NCI-H1930 (cell line): ENCODE measurements at regions not wholly inside any gene's neighbourhood (a gene's known extent, or its start where the extent isn't known, plus 50 kb on each side); places are given as distances from the start of the nearest gene placed in this dataset.

ENCODE experiments used
- DNase-seq, 2 experiments: peaks; one replicate each; lab custom pipeline; 2025; lab: John Stamatoyannopoulos, UW

DNA sequence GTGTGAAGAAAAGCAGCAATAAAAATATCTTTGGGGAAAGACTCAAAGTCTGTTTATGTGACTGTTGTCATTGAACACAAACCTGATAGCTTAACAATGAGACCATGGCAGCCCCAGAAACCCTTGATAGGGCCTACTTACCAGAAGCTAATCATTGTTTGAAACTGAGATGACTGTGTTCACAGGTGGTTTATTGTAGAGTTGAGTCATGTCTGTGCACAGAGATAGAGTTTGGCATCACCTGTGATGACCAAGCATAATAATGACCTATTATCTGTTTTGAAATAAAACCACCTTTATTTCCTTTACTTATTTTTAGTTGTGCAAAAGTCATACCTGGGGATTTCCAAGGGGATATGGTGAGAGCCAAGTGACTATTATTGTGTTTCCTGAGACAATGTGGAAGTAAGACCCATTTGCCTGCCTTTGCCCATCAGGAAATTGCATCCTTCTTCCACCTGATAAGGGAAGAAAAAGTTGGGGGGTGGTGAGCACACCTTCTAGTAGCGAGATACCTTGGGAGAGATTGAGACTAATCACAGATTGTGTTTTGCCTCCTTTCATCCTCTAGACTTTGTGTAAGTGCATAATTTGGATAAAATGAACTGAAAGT, 456.9 kb upstream of the JAG1 start:
- DNase-seq, result no peak

DNA sequence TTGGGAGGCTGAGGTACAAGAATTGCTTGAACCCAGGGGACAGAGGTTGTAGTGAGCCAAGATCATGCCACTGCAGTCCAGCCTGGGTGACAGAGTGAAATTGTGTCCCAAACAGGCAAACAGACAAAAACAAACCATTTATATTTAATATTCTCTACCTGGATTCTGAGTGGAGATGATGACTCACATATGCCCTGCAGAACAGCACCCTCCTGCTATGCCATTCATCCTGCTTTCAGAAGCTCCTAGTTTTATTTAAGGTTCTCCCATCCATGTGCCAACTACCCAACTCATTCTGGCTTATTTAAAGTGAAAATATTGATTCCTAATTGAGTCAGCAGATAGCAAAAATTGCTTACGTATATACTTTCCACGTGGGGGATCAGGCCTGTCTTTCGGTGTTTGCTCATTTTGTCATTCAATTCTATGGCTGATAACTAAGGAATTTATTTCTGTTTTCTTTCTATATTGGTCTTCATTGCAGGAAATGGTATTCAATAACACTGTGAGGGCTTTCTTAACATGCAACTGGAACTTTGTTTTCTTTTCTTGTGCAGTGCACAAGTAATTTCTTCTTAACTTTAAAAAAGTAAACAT, 459.1 kb upstream of the JAG1 start:
- DNase-seq, result no peak

DNA sequence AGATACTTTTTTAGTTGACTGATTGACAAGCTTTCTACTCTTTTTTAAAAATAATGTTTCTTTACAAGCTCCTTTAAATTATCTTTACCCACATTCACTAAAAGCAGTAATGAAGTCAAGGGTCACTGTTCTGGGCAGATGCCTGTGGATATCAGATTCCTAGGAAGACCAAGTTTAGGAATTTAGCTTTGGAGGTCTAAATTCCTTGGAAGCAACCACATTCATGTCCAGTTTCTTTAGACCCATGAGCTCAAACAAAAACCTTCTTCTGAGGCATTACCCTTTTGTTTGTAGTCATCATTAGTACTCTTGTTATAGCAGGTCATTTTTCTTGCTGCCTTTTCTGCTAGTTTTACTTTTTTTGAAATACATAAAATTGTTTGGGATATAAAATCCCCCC, 462.9 kb upstream of the JAG1 start:
- DNase-seq, result no peak

DNA sequence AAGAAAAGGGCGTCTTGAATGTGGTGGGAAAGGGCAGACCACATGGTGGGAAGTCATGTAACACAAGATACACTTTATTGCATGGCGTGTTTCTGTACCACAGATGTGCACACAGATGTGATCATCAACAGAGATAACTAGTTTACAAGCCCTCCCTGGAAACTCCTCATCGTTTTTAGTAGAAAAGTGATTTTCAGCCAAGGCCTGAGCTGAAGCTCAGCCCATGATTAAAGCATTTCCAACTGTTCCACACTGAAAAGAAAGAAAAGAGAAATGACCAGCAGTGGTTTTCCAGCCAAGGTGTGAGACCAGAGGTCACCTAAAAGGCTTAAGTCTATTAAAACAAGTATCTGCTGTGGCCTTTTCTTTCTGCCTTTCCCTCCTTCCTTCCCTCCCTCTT, 463.9 kb upstream of the JAG1 start:
- DNase-seq, result no peak

DNA sequence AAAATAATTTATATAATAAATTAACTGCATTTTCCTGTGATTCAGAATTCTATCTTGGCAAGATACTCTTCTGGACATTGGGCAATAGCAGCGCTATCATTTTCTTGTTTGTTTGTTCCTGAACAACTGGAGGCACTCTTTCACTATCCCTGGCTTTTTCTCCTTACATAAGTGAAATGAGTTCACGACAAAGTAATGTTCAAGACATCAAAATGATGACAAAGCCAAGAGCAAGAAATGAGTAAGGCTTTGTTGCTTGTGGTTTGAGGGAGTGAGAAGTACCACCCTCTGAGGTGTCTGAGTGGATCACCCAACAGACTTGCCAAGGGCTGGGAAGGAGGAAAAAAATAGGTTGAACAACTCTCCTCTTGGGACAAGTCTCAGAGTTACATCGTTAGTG, 466.6 kb upstream of the JAG1 start:
- DNase-seq, result no peak

DNA sequence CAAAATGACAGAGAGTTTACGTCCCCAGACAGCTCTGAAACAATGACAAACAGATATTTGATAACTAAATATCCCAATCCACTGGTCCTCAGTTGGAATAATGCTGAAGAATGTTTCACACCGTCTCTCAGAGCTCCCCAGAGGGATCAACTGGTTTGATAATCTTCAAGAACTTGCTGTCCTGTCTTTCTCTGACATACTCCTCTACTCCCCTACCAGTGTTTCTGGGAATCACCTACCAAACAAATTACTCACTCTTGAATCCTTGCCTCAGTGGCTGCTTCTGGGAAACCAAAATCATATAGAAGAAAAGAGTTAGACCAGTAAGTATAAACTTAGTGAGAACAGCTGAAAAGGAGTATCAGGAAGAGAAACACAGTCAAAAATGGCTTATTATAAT, 469.7 kb upstream of the JAG1 start:
- DNase-seq, result no peak

DNA sequence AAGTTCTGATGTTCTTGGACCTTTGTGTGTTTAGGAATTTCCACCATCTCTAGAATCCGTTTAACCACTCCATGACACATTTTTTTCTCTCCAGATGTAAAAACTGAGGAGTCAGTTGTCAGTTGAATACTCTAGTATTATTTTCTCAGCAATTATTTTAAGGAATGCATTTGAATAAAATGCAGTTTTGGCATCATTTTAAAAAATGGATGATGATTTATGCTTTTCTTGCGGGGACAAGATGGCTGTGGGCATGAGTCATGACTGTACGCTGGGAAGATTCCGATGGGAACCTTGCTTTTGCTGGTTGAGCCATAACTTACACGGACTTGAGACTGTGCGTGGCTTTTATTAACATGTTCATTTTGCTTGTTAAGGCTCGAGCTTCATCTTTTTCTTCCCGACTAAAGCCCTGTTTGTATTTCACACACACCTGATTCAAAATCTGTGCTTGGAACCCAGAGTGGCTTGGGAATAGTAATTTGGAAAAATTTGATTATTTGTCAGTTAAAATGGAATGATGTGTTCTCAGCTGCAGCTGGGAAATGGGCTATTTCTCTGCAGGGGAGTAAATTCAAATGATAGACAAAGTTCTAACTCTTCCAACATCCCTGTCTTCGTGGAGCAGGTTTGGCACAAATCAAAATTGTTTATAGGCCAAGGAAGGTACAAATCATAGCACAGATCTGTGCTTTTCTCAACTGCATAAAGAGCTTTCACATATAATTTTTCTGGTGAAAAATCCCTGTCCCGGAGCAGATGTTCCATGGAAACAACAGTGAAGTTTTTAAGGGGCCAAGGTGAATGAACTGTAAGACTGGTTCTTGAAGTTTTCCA, 470.5 kb upstream of the JAG1 start:
- no peak for DNase-seq

DNA sequence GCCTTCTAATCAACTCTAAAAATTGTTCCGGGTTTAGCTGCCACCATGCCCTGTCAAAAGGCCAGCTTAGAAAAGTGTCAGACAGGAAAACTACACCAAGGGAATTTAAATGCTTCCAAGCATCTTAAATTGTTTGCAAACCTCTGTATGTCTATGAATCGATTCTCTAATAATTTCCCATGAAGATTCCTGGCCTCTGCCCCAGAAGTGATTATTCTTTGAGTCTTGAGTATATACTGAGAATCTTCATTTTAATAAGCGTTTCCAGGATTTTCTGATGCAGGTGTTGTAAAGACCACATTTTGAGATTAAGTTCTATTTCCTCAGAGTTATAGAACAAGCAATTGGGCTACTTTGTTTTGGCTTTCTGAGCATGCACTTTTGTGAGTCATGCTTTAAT, 471.8 kb upstream of the JAG1 start:
- no peak for DNase-seq

DNA sequence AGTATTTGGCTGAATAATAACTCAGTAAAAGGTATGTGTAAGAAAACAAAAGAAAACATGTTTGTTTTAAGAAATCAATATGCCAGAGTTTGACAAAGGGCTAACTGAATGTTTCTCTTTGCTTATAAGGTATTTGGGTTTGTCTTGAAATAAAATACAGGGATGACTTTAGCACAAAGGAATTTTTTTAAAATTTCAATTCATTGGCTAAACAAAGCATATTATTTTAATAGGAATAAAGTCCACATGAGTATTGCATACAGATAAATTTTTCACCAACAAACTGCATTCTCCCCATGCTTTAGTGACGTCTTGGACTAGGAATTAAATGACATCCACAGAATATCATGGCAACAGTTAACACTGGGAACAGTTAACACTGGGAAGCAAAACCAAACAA, 480.0 kb upstream of the JAG1 start:
- DNase-seq, result no peak

DNA sequence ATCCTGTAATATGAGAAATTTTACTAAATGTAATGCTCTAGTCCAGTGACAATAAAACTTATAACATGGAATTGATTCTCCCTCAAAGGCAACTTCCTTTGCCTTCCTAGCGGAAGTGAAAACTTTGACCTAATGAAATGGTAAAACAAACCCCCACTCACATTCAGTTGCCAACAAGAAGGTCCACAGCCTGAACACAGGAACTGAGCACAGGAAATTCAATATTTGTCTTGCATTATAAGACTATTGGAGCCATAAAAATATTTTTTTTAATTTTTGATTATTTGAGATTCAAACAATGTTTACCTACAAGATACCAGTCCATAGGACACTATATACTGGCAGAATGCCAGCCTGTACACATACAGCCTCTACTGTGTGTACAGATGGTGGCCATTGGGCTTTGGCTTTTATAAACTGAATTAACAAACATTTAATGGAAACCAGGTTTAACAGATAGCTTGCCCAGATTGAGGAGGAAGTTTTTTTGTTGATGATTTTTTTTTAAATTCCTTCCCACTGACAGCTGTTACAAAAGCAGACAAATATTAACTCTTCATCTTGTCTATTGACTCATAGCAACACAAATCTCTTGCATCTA, 481.5 kb upstream of the JAG1 start:
- DNase-seq, result no peak

DNA sequence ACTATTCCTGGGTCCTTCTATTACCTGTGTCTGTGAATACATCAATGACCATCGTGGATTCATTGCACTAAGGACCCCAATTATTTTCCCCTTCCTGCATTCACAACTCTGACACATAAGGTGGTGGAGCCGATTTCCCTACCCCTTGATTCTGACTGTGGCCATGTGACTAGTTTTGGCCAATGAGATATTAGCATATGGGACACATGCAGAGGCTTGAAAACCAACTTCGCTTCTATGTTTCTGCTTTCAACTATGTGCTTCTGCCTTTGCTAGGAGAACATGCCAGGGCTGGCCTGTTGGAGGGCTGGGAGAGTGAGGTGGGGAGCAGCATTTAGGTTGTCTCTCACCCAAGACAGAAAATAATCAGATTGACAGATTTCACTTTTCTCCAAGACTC, 483.1 kb upstream of the JAG1 start:
- DNase-seq, result no peak

DNA sequence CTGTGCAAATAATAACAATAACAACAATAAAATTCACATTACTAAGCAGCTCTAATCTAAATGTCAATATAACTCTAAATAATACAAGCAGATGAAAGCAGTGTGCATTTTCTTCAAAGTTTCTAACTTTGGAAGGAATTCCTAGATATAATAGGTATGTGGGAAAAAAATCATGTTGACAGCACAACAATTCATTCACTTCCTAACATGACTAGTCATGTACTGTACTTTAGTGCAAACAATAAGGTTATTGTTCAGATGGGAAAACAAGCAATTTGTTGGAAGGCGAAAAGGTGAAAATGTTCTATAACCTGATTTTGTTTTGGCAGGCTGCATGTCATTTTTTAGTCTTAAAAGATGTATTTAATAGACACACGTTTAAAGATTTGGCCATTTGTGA, 484.3 kb upstream of the JAG1 start:
- no peak for DNase-seq

DNA sequence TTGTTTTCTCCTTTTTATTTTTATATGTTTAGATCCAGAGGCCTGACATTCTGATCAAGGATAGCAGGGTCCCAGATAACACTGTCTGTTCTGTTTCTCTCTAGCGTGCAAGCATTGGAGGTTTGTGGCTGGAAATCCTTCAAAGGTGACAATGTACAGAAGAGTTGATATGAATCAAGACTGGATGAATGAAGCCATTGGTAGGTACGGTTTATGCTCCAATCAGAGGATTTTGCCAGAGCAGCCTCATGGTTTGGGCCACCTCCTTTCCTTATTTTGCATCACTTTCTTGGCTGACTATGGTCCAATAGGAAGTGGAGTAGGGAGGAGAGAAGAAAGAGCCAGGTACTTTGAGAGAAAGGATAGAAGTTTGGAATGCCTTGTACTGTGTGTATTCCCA, 484.8 kb upstream of the JAG1 start:
- no peak for DNase-seq

DNA sequence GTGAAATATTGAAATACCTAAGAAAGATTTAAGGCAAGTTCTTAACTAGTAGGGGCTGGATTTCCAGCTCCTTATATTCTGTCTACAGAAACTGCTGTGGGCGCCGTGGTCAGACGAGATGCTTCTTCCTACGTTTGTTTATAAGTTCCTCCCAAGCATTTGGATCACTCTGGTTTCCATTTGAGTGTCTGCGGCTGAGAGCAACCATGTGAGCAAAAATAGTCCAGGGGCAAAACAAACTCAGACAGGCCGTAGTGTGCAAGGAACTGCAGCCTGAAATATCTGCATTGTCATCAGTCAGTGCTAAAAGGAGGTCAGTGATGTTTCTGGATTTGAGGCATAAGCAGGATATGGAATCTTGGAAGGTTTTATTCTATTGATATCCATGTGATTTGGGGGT, 485.9 kb upstream of the JAG1 start:
- no peak for DNase-seq

DNA sequence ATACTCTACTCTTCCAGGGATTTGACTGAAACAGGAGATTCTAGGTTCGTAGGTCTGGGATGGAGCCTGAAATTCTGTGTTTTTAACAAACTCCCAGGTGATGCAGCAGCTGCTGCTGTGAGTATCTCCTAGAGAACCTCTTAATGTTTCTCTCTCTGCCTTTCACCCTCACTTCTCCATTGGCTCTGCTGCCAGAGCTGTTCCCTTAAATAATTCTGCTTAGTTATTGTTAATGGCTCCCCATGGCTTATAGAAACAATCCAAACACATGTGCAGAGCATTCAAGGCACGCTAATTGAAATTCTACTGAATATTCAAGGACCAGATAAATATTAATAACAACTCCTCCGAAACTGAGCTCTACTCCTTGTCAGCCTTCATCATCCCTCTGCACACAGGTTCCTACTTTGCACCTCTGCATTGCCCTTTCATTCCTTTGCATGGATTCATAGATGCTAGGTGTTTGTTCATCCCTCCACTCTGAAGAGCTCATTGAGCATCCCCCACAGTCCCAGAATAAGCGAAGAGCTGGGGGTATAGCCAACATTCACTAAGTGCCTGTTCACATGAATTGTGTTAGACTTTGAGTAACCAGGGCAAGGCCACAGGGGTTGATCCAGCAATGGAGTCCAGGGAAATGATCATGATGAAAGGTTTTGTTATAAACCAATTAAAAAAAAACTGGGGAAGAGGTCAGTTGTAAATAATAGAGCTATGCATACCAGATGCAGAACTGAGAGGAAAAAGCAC, 488.4 kb upstream of the JAG1 start:
- no peak for DNase-seq

DNA sequence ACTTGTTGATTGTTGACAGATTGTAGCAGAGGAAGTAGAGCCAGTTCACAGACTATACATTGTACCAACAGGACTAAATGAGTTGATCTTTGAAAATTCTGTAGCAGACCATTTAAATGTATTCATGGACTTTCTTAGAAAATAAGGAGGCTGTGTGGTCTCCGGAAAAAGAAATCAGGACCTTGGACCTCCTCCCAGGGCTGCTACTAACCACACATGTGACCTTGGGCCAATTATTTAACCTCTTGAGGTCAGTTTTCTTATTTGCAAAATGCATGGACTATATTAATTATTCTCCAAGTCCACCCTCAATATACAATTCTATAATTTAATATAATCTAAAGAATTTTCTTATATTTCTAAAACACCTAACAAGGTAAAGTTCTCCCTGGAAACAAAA, 492.0 kb upstream of the JAG1 start:
- no peak for DNase-seq

DNA sequence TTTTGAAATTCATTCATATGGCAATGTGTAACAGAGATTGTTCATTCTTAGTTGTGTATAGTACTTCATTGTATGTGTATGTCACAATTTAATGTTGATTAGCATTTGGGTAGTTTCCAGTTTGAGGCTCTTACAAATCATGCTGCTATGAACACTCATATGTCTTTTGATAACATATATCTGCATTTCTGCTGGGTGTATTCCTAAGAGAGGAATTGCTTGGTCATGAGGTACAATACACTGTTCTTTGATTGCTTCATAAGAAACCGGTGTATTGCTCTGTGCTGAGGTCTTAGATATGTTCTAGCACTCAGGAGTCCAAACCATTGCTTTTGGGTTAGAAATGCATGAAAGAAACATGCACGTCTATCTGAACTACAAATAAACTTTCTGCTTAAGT, 492.9 kb upstream of the JAG1 start:
- DNase-seq, result no peak

DNA sequence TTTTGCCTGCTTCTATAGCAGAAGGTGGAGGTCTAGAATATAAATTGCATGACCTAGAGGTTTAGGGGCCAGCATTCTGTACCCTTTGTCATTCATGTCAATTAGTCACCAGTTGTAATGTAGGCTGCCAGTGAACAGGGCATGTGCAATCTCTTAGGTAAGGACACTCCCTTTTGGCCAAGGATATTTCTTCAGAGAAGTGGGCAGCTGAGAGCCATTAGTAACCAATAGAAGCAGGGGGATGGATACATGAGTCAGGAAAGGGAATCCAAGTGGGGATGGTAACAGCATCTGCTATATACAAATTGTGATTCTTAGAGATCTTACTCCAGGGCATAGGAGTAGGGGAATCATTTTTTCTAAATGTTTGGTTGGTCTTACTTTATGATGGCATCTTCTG, 494.2 kb upstream of the JAG1 start:
- no peak for DNase-seq

DNA sequence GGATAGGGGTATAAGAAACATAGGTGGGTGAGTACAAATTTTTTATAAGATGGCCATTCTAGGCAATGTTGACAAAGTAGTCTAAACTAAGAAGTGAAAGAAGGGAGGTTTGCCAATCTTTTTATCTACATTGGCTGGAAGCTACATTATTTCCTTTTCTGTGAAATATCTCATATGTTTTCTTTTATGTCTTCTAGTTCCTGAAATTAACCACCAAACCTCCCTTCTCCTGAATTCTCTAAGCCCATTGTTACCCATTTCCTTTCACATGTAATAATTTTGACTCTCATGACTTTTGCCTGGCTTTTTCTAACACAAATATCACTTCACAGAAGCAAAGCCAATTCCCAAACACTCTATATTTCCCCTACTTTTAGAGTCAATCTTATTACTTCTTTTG, 496.2 kb upstream of the JAG1 start:
- no peak for DNase-seq

DNA sequence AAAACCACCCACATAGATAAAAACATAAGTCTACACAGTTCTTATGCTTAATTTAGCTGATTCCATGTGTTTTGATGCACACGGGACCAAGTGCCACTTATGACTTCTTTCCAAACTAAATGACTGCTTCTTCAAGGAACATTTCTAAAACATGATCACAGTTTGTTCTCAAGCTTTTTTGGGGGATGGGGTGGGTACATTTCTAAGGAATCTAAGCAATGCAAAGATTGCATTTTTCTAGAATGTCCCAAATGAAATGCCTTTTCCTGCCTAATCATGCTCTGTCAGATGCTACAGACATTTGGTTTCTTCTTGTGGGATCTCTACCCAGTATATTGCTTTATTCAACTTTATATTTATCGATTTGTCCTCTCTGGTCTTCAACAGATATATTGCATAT, 496.8 kb upstream of the JAG1 start:
- no peak for DNase-seq

DNA sequence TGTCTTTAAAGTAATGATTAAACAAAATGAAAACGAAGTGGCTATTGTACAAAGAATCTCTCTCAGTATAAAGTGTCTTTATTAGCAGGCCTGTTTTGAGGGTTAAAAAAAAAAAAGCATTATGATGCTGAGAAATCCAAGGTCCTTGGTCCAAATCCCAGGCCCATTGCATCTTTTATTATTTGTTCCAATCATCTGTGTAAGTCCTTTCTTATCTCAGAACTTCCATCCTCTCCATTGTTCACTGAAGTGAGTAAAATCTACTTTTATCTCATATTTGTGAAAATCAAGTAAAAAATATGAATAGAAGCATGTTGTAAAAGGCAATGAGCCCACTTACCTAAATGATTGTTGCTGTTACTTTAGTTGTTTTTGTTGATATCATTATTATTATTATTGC, 499.1 kb upstream of the JAG1 start:
- no peak for DNase-seq

DNA sequence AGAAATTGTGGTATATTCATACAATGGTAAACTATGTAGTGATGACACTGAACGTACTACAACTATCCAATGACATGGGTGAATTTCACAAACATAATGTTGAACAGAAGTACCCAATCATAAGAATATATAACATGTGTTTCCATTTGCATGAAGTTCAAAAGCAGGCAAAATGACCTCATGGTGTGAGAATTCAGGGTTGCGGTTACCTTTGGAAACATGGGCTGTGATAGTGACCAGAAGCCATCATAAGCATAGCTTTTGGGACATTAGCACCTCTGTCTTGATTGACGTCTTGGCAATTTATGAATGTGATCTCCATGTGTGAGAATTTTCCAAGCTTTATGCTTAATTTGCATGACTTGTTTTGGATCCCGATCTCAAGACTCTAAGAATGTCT, 500.1 kb upstream of the JAG1 start:
- DNase-seq, result no peak

DNA sequence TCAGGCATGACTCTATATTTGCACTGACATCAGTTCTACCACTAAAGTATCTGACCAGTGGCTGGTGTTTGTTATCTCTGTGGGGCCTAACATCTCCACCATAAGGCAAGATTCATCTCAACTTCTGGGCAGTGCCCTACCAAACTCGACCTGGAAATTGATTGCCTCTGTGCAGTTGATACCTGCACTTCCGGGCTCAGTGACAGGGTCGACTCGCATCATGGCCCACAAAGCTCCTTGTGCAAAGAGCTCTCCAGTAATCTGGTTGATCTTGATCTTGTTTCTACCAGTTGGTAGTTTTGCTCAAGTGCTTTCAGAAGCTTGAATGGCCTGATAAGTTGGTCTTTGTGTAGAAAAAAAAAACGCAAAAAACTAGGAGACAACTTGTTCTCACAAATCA, 501.1 kb upstream of the JAG1 start:
- no peak for DNase-seq
